ENCODE measurements at regions not wholly inside any gene's neighbourhood (a gene's known extent, or its start where the extent isn't known, plus 50 kb on each side); places are given as distances from the start of the nearest gene placed in this dataset.

DNA sequence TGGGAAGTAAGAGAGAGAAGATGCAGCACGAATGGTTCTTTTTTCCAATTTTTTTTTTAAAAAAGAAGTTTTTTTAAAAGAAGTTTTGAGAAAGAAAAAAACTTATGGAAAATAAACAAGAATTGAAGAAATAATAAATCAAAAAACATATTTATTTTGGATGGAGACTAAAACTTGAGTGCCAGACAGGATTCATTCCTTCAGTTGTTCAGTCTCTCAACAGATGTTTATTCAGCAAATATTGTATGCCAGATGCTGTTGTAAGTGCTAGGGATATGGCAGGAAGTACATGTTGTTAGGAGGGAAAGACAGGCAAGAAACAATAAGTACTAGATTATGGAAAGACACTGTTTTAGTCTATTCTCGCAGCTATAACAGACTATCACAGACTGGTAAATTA lies 750.7 kb upstream of the PHF14 start:
- 76 to 77% methylated on average over 2 of the region's 2 CpGs for WGBS, 2 donors
- TF ChIP-seq, protein P1, sequence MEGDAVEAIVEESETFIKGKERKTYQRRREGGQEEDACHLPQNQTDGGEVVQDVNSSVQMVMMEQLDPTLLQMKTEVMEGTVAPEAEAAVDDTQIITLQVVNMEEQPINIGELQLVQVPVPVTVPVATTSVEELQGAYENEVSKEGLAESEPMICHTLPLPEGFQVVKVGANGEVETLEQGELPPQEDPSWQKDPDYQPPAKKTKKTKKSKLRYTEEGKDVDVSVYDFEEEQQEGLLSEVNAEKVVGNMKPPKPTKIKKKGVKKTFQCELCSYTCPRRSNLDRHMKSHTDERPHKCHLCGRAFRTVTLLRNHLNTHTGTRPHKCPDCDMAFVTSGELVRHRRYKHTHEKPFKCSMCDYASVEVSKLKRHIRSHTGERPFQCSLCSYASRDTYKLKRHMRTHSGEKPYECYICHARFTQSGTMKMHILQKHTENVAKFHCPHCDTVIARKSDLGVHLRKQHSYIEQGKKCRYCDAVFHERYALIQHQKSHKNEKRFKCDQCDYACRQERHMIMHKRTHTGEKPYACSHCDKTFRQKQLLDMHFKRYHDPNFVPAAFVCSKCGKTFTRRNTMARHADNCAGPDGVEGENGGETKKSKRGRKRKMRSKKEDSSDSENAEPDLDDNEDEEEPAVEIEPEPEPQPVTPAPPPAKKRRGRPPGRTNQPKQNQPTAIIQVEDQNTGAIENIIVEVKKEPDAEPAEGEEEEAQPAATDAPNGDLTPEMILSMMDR (IDR thresholded peaks at IDR 0.05): no peak
- TF ChIP-seq EP300 (IDR thresholded peaks at IDR 0.05) (no peak), POLR2A (IDR thresholded peaks at IDR 0.05) (no peak), POLR2AphosphoS5 (IDR thresholded peaks at IDR 0.05) (no peak)

GRCh38 chr7:10225275-10225674 lies 748.4 kb upstream of the PHF14 start:
- Histone ChIP-seq H3K4me1 (peaks cover 0 to 3% (median 0%) of the 10 kb centered on the region in 4 donors), H3K27me3 (no peaks in the 10 kb centered on the region), H3K36me3 (no peaks in the 10 kb centered on the region), H3K4me3 (no peak overlapping the region), H3K9me3 (no peaks in the 10 kb centered on the region), H3K27ac (no peak overlapping the region)
- DNase-seq: no peak
- TF ChIP-seq POLR2AphosphoS5 (IDR thresholded peaks at IDR 0.05) (no peak), EP300 (IDR thresholded peaks at IDR 0.05) (no peak), POLR2A (IDR thresholded peaks at IDR 0.05) (no peak)
- TF ChIP-seq, protein P1 (IDR thresholded peaks at IDR 0.05): no peak
- ATAC-seq (ENCODE audit: low FRiP score in 2 of 2): no peak
- WGBS, 2 donors: 52 to 67% methylated on average over 1 of the region's 1 CpG

More for the DNA sequence above, 750.7 kb upstream of the PHF14 start:
- Histone ChIP-seq H3K4me3 (no peak overlapping the region), H3K9me3 (no peaks in the 10 kb centered on the region), H3K27ac (no peak overlapping the region), H3K27me3 (no peaks in the 10 kb centered on the region), H3K4me1 (peaks cover 0 to 3% (median 0%) of the 10 kb centered on the region in 4 donors), H3K36me3 (no peaks in the 10 kb centered on the region)
- ATAC-seq (ENCODE audit: low FRiP score in 2 of 2) (no peak), DNase-seq (no peak)

DNA sequence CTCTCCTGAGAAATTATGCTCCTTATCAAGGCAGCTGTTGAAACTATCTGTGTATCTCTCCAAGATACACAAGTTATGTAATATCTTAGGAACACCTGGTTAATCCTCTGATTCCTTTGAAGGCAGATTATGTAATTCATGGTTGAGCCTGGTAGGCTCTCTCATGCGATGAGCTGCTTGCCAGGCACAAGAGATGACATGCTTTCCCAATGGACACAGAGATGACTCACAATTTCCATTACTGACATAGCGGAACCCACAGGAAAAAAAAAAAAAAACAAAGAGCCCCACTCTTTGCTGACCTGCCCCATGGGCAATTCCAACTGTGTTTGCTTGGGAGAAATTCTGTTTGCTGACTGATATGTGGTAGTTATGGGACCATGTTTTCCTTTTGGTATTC lies 736.4 kb upstream of the PHF14 start:
- Histone ChIP-seq H3K36me3 (no peaks in the 10 kb centered on the region), H3K4me3 (no peak overlapping the region), H3K27me3 (no peaks in the 10 kb centered on the region), H3K4me1 (peaks cover 0 to 8% (median 2%) of the 10 kb centered on the region in 4 donors), H3K27ac (no peak overlapping the region), H3K9me3 (no peaks in the 10 kb centered on the region)
- WGBS, 2 donors: 74 to 91% methylated on average over 2 of the region's 2 CpGs
- TF ChIP-seq POLR2A (IDR thresholded peaks at IDR 0.05): no peak
- TF ChIP-seq, protein P1 (IDR thresholded peaks at IDR 0.05): no peak
- TF ChIP-seq EP300 (IDR thresholded peaks at IDR 0.05): no peak
- no peak for TF ChIP-seq POLR2AphosphoS5 (IDR thresholded peaks at IDR 0.05)
- ATAC-seq (ENCODE audit: low FRiP score in 2 of 2) (no peak), DNase-seq (no peak)

DNA sequence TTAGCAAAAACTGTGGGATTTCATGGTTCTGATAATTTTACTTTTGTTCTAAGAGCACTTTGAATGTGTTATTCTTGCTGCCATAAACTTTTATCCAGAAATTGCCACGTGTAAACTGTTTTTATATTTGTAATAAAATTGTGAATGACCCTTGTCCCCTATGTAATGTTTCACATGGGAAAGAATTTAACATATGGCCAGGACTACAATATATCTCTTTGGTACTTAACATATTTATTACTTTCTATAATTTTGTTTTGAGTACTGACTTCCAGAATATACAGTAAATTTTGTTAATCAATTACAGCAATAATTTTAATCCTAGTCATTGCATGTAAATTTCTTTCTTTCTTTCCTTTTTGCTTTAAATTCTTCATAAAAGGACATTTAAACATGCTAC lies 735.0 kb upstream of the PHF14 start:
- Histone ChIP-seq H3K27me3 (no peaks in the 10 kb centered on the region), H3K4me1 (peaks cover 0 to 8% (median 2%) of the 10 kb centered on the region in 4 donors), H3K9me3 (no peaks in the 10 kb centered on the region), H3K4me3 (no peak overlapping the region), H3K36me3 (no peaks in the 10 kb centered on the region), H3K27ac (no peak overlapping the region)
- no peak for TF ChIP-seq EP300 (IDR thresholded peaks at IDR 0.05)
- no peak for TF ChIP-seq POLR2A (IDR thresholded peaks at IDR 0.05)
- TF ChIP-seq, protein P1 (IDR thresholded peaks at IDR 0.05): no peak
- no peak for TF ChIP-seq POLR2AphosphoS5 (IDR thresholded peaks at IDR 0.05)
- ATAC-seq (ENCODE audit: low FRiP score in 2 of 2): no peak
- 69 to 84% methylated on average over 1 of the region's 1 CpG for WGBS, 2 donors
- no peak for DNase-seq

GRCh38 chr7:10239695-10240345 lies 733.9 kb upstream of the PHF14 start:
- Histone ChIP-seq H3K4me3 (no peak overlapping the region), H3K9me3 (no peaks in the 10 kb centered on the region), H3K4me1 (peaks cover 0 to 8% (median 2%) of the 10 kb centered on the region in 4 donors), H3K27me3 (no peaks in the 10 kb centered on the region), H3K27ac (no peak overlapping the region), H3K36me3 (no peaks in the 10 kb centered on the region)
- 40 to 44% methylated on average over 3 of the region's 3 CpGs for WGBS, 2 donors
- TF ChIP-seq, protein P1 (IDR thresholded peaks at IDR 0.05): no peak
- no peak for TF ChIP-seq POLR2AphosphoS5 (IDR thresholded peaks at IDR 0.05)
- no peak for TF ChIP-seq EP300 (IDR thresholded peaks at IDR 0.05)
- no peak for TF ChIP-seq POLR2A (IDR thresholded peaks at IDR 0.05)
- ATAC-seq (ENCODE audit: low FRiP score in 2 of 2) (no peak), DNase-seq (no peak)

All from upper lobe of left lung (tissue), 6 donors.